Caco-2 (cell line): ENCODE measurements at regions not wholly inside any gene's neighbourhood (a gene's known extent, or its start where the extent isn't known, plus 50 kb on each side); places are given as distances from the start of the nearest gene placed in this dataset.

Experiments
- BruUV-seq: library from RNA; stranded (reverse); fragments of 400-500 nt; replicated peaks from 2 replicates; lab custom pipeline; 2021; lab: Mats Ljungman, UMichigan
- CTCF ChIA-PET: fragments of 300-600 bp; sonication (Branson Sonifier 250); formaldehyde crosslinking; loops from one replicate; lab custom pipeline; 2022; ENCODE audit warnings: antibody characterized with exemption; lab: Charles Lee
- POLR2A ChIA-PET: fragments of 300-600 bp; sonication (Branson Sonifier 250); formaldehyde crosslinking; loops from one replicate; lab custom pipeline; 2022; ENCODE audit warnings: antibody characterized with exemption; lab: Charles Lee
- DNase-seq, 2 experiments: peaks; one replicate each; pipeline versions ENCODE4 v3.0.0 to v3.0.0-alpha.2; 2020 to 2022
- H3K27me3 ChIP-seq: replicated peaks from 2 replicates; pipeline ENCODE4 v1.6.0; 2011; ENCODE audit warnings: low read length; ENCODE audit not compliant: control insufficient read depth, insufficient read depth
- H3K36me3 ChIP-seq: 2 replicates; pipeline ENCODE4 v1.5.1; 2011; ENCODE audit warnings: low read length; ENCODE audit not compliant: control insufficient read depth, insufficient read depth
- H3K4me1 ChIP-seq: fragments of 250-450 bp; sonication (Bioruptor Pico); 2 replicates; pipeline ENCODE4 v1.5.1; 2020; ENCODE audit warnings: mild to moderate bottlenecking
- H3K4me3 ChIP-seq: 2 replicates; pipeline ENCODE4 v1.5.1; 2011; ENCODE audit warnings: low read depth, mild to moderate bottlenecking, control low read depth, low read length
- H3K9me3 ChIP-seq: fragments of 250-450 bp; sonication (Bioruptor Pico); 2 replicates; pipeline ENCODE4 v1.5.1; 2020; ENCODE audit warnings: mild to moderate bottlenecking, moderate library complexity
- H3K27ac Mint-ChIP-seq: one replicate; pipeline ENCODE4 v1.8.0; 2022; ENCODE audit warnings: mixed read lengths; ENCODE audit not compliant: unreplicated experiment
- H3K27me3 Mint-ChIP-seq: one replicate; pipeline ENCODE4 v1.8.0; 2022; ENCODE audit warnings: mixed read lengths; ENCODE audit not compliant: insufficient read depth, unreplicated experiment
- H3K36me3 Mint-ChIP-seq: one replicate; pipeline ENCODE4 v1.8.0; 2022; ENCODE audit warnings: mild to moderate bottlenecking, mixed read lengths; ENCODE audit not compliant: insufficient read depth, unreplicated experiment
- H3K4me1 Mint-ChIP-seq: one replicate; pipeline ENCODE4 v1.8.0; 2022; ENCODE audit warnings: low read depth, mixed read lengths; ENCODE audit not compliant: unreplicated experiment
- H3K4me3 Mint-ChIP-seq: one replicate; pipeline ENCODE4 v1.8.0; 2022; ENCODE audit warnings: mild to moderate bottlenecking, moderate library complexity, mixed read lengths; ENCODE audit not compliant: unreplicated experiment
- H3K9me3 Mint-ChIP-seq: one replicate; pipeline ENCODE4 v1.8.0; 2022; ENCODE audit warnings: mixed read lengths; ENCODE audit not compliant: unreplicated experiment
- CTCF ChIP-seq, 2 experiments: fragments of 200-600 bp in 1 of 2; IDR thresholded peaks; 1 replicate in 1 of 2; 2 replicates in 1 of 2; pipeline versions ENCODE4 v1.5.1 to v1.8.0; 2011 to 2022; ENCODE audit warnings: antibody characterized with exemption in 1 of 2, control low read depth in 1 of 2, inconsistent platforms in 1 of 2, low read depth in 1 of 2, low read length in 1 of 2, mild to moderate bottlenecking in 1 of 2, moderate library complexity in 1 of 2; ENCODE audit not compliant: insufficient read depth in 1 of 2, severe bottlenecking in 1 of 2, unreplicated experiment in 1 of 2
- intact Hi-C: fragments of 100-400 bp; cut with micrococcal nuclease; formaldehyde crosslinking; loops from one replicate; pipeline ENCODE4 v1.10.0; 2022; ENCODE audit not compliant: unreplicated experiment

- Mint-ChIP-seq H3K4me1 (peaks cover 6% of the 10 kb centered on the region), H3K36me3 (no peaks in the 10 kb centered on the region), H3K27me3 (peaks cover 6% of the 10 kb centered on the region), H3K9me3 (no peaks in the 10 kb centered on the region), H3K4me3 (no peak overlapping the region), H3K27ac (no peak overlapping the region)
- no peak for TF ChIP-seq CTCF (IDR thresholded peaks at IDR 0.05; ENCODE audit: insufficient read depth in 1 of 2, low read depth in 1 of 2, low read length in 1 of 2, severe bottlenecking in 1 of 2, unreplicated experiment in 1 of 2)
- no TSS peak for BruUV-seq
- no peaks in the 10 kb centered on the region for H3K4me1 ChIP-seq
- no peaks in the 10 kb centered on the region for H3K9me3 ChIP-seq
- H3K4me3 ChIP-seq, result no peak overlapping the region
- no peaks in the 10 kb centered on the region for H3K27me3 ChIP-seq
- no peak for DNase-seq
- intact Hi-C loops, result no loop called here
- CTCF ChIA-PET, result no interaction called here
- H3K36me3 ChIP-seq, result no peaks in the 10 kb centered on the region
- POLR2A ChIA-PET, result no interaction called here
Observed at GRCh38 chr1:201760516-201760915, 68.4 kb upstream of the IPO9 start.

- CTCF ChIA-PET, result no interaction called here
Observed at GRCh38 chr1:201761178-201761577, 67.8 kb upstream of the IPO9 start.

DNA sequence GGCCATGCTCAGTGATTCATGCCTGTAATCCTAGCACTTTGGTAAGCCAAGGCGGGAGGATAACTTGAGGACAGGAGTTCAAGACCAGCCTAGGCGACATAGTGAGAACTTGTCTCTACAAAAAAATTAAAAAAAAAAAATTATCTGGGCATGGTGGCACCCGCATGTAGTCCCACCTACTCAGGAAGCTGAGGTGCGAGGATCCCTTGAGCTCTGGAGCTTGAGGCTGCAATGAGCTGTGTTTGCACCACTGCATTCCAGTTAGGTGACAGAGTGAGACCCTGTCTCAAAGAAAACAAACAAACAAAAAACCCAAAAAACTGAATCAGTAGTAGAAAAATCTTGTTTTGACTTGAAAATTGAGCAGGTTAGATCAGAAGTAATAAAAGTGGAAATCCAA, 67.1 kb upstream of the IPO9 start:
- no TSS peak for BruUV-seq
- H3K27ac Mint-ChIP-seq, result no peak overlapping the region
- peaks cover 3% of the 10 kb centered on the region for H3K27me3 Mint-ChIP-seq
- H3K36me3 ChIP-seq, result no peaks in the 10 kb centered on the region
- H3K4me3 Mint-ChIP-seq, result no peak overlapping the region
- no peak for DNase-seq
- H3K36me3 Mint-ChIP-seq, result no peaks in the 10 kb centered on the region
- H3K9me3 ChIP-seq, result no peaks in the 10 kb centered on the region
- intact Hi-C loops, result no loop called here
- H3K4me1 ChIP-seq, result no peaks in the 10 kb centered on the region
- H3K4me1 Mint-ChIP-seq, result peaks cover 1% of the 10 kb centered on the region
- ChIA-PET POLR2A (no interaction called here), CTCF (no interaction called here)
- no peak for TF ChIP-seq CTCF (IDR thresholded peaks at IDR 0.05; ENCODE audit: insufficient read depth in 1 of 2, low read depth in 1 of 2, low read length in 1 of 2, severe bottlenecking in 1 of 2, unreplicated experiment in 1 of 2)
- H3K9me3 Mint-ChIP-seq, result no peaks in the 10 kb centered on the region
- H3K4me3 ChIP-seq, result no peak overlapping the region
- no peaks in the 10 kb centered on the region for H3K27me3 ChIP-seq

More at GRCh38 chr1:201761178-201761577, 67.8 kb upstream of the IPO9 start:
- no peak for DNase-seq
- Mint-ChIP-seq H3K27ac (no peak overlapping the region), H3K9me3 (no peaks in the 10 kb centered on the region), H3K27me3 (peaks cover 6% of the 10 kb centered on the region), H3K4me1 (peaks cover 6% of the 10 kb centered on the region), H3K36me3 (no peaks in the 10 kb centered on the region), H3K4me3 (no peak overlapping the region)
- H3K4me1 ChIP-seq, result no peaks in the 10 kb centered on the region
- POLR2A ChIA-PET, result no interaction called here
- H3K36me3 ChIP-seq, result no peaks in the 10 kb centered on the region
- intact Hi-C loops, result no loop called here
- no peaks in the 10 kb centered on the region for H3K27me3 ChIP-seq
- no peak overlapping the region for H3K4me3 ChIP-seq
- H3K9me3 ChIP-seq, result no peaks in the 10 kb centered on the region
- no TSS peak for BruUV-seq
- TF ChIP-seq CTCF (IDR thresholded peaks at IDR 0.05; ENCODE audit: insufficient read depth in 1 of 2, low read depth in 1 of 2, low read length in 1 of 2, severe bottlenecking in 1 of 2, unreplicated experiment in 1 of 2), result no peak
